Stimulated activated effector memory CD8-positive, alpha-beta T cell treated with anti-CD3 and anti-CD28 coated beads, Interleukin-12 subunit alpha, Interleukin-12 subunit beta, amount 100 ng/mL, for 72 hours (primary cell): ENCODE measurements at regions not wholly inside any gene's neighbourhood (a gene's known extent, or its start where the extent isn't known, plus 50 kb on each side); places are given as distances from the start of the nearest gene placed in this dataset.

ENCODE experiments used
- ATAC-seq: fragments of 150-1000 bp; cut with Tn5 transposase; 2 replicates; pipeline ENCODE4 v1.10.0; 2021
- DNase-seq, 2 donors: peaks; one replicate each; pipeline ENCODE4 v3.0.0; 2021 to 2022; ENCODE audit warnings: low spot score in 2 of 2
- H3K27ac Mint-ChIP-seq: one replicate; pipeline ENCODE4 v1.8.0; 2022; ENCODE audit warnings: mild to moderate bottlenecking, mixed read lengths
- H3K36me3 Mint-ChIP-seq: one replicate; pipeline ENCODE4 v1.8.0; 2022; ENCODE audit warnings: mild to moderate bottlenecking, mixed read lengths
- H3K4me1 Mint-ChIP-seq: one replicate; pipeline ENCODE4 v1.8.0; 2022; ENCODE audit warnings: mixed read lengths
- H3K4me3 Mint-ChIP-seq: one replicate; pipeline ENCODE4 v1.8.0; 2022; ENCODE audit warnings: mild to moderate bottlenecking, mixed read lengths
- H3K9me3 Mint-ChIP-seq: one replicate; pipeline ENCODE4 v1.8.0; 2022; ENCODE audit warnings: mixed read lengths

DNA sequence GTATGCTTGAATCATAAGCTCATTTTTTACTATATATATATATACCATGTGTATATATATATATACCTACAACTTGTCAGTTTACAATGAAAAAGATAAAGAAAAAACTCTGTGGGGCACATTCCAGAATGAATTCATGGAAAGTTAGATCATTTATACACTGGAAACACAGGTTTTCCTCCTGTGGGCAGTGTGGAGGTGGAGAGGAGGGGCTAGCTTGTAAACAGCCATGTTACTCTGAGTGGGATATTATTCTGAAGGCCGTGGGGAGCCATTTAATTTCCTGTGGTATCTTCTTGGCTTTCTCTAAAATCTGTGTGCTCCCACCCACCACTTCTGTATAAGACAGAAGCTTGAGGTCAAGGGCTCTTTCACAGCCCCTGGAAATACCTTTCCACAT, 273.4 kb upstream of the MTNR1B start:
- no peak for ATAC-seq
- no peak for DNase-seq

GRCh38 chr11:92697461-92698312, 271.8 kb upstream of the MTNR1B start:
- no peak for ATAC-seq
- Mint-ChIP-seq H3K27ac (no peak overlapping the region), H3K4me1 (no peaks in the 10 kb centered on the region), H3K36me3 (no peaks in the 10 kb centered on the region), H3K9me3 (no peaks in the 10 kb centered on the region), H3K4me3 (no peak overlapping the region)
- DNase-seq, result no peak

More for the DNA sequence above, 273.4 kb upstream of the MTNR1B start:
- Mint-ChIP-seq H3K4me3 (no peak overlapping the region), H3K9me3 (no peaks in the 10 kb centered on the region), H3K36me3 (no peaks in the 10 kb centered on the region), H3K4me1 (no peaks in the 10 kb centered on the region), H3K27ac (no peak overlapping the region)

DNA sequence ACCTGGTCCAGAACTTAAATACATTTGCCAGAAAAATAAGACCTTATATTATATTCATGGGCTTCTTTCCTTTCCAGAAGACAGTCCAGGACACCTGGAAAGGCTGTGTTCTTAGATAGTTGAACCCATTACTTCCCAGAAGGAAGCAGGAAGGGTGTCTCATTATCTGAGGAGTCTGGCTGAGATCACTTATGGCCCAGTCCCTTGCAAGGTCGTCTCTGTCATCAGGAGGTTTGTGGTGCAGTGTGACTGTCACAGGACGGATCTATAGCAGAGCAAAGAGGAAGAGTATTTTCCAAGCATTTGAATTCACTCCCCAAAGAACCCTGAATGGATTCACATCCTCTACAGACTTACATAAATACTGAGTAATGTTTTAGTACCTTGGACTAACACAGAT, 270.7 kb upstream of the MTNR1B start:
- Mint-ChIP-seq H3K9me3 (peaks cover 3% of the 10 kb centered on the region), H3K4me1 (no peaks in the 10 kb centered on the region), H3K27ac (no peak overlapping the region), H3K36me3 (no peaks in the 10 kb centered on the region), H3K4me3 (no peak overlapping the region)
- DNase-seq (no peak), ATAC-seq (no peak)

- H3K27ac Mint-ChIP-seq, result no peak overlapping the region
- peaks cover 10% of the 10 kb centered on the region for H3K9me3 Mint-ChIP-seq
- no peak overlapping the region for H3K4me3 Mint-ChIP-seq
- H3K4me1 Mint-ChIP-seq, result no peaks in the 10 kb centered on the region
- DNase-seq, result no peak
- no peaks in the 10 kb centered on the region for H3K36me3 Mint-ChIP-seq
- no peak for ATAC-seq
These were observed 267.2 kb upstream of the MTNR1B start for GRCh38 chr11:92702037-92702804.

- no peak for ATAC-seq
- peaks cover 12% of the 10 kb centered on the region for H3K9me3 Mint-ChIP-seq
- no peaks in the 10 kb centered on the region for H3K36me3 Mint-ChIP-seq
- H3K27ac Mint-ChIP-seq, result no peak overlapping the region
- no peak overlapping the region for H3K4me3 Mint-ChIP-seq
- H3K4me1 Mint-ChIP-seq, result no peaks in the 10 kb centered on the region
- no peak for DNase-seq
These were observed 266.5 kb upstream of the MTNR1B start for GRCh38 chr11:92702805-92703448.

DNA sequence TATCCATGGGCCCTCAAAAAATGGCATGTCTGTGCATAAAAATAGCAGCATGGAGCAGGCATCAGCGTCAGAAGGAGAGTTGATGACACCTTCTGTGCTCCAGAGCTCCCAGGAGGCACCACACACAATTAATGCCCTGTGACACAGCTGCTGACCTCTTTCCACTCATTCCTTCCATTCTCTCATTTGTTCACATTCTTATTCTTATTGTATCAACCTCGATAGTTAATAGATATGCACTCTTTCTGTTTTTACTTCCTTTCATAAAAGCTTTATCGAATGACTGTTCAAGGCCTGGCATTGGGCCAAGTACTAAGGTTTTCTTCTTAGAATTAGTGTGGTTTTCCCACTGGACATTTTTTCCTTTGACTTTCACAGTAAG, 266.0 kb upstream of the MTNR1B start:
- ATAC-seq, result no peak
- Mint-ChIP-seq H3K4me1 (no peaks in the 10 kb centered on the region), H3K36me3 (no peaks in the 10 kb centered on the region), H3K9me3 (peaks cover 12% of the 10 kb centered on the region), H3K4me3 (no peak overlapping the region), H3K27ac (no peak overlapping the region)
- DNase-seq, result no peak

GRCh38 chr11:92707173-92707619, 262.3 kb upstream of the MTNR1B start:
- DNase-seq (no peak), ATAC-seq (no peak)
- no peak overlapping the region for H3K4me3 Mint-ChIP-seq
- H3K4me1 Mint-ChIP-seq, result no peaks in the 10 kb centered on the region
- H3K36me3 Mint-ChIP-seq, result no peaks in the 10 kb centered on the region
- no peak overlapping the region for H3K27ac Mint-ChIP-seq
- peaks cover 12% of the 10 kb centered on the region for H3K9me3 Mint-ChIP-seq

GRCh38 chr11:92707665-92708064, 261.8 kb upstream of the MTNR1B start:
- no peak for ATAC-seq
- no peak for DNase-seq
- Mint-ChIP-seq H3K9me3 (peaks cover 12% of the 10 kb centered on the region), H3K27ac (no peak overlapping the region), H3K36me3 (no peaks in the 10 kb centered on the region), H3K4me3 (no peak overlapping the region), H3K4me1 (no peaks in the 10 kb centered on the region)

DNA sequence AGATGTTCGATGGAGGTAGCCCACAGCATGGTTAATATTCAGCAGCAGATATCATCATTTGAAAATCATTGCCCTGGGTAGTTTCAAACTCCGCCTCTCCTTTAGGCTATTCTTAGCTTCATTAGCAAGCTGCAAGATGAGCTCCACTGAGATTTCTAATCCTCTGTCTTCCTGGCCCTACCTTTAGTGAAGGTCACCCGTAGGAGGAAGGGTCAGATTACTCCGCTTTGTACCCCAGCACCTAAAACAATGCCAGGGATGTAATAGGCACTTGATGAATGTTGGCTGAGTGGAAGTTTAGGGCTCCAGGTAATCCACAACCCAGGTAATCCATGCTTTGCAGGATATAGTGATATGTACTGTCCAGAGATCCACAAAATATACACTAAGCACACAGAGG, 260.1 kb upstream of the MTNR1B start:
- H3K4me1 Mint-ChIP-seq, result no peaks in the 10 kb centered on the region
- H3K36me3 Mint-ChIP-seq, result no peaks in the 10 kb centered on the region
- ATAC-seq (no peak), DNase-seq (no peak)
- H3K9me3 Mint-ChIP-seq, result peaks cover 9% of the 10 kb centered on the region
- H3K27ac Mint-ChIP-seq, result no peak overlapping the region
- no peak overlapping the region for H3K4me3 Mint-ChIP-seq

DNA sequence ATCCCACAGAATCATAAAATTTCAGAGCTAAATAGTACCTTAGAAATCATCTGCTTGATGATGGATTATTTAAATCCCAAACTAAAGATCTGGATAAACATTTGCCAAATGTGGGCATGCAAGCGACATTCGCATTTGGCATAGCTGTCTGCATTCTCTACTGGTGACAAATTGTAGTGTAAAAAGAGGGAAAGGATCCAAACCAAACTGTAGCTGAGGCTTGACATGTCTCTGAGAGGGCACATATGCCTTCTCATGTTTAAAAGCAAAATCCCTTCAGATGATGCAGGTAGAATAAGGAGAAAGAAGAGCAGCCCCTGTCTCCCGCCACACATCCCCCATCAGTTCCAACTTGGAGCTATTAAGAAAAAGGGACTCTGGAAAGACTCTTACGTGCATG, 257.5 kb upstream of the MTNR1B start:
- H3K27ac Mint-ChIP-seq, result no peak overlapping the region
- H3K4me3 Mint-ChIP-seq, result no peak overlapping the region
- ATAC-seq, result no peak

DNA sequence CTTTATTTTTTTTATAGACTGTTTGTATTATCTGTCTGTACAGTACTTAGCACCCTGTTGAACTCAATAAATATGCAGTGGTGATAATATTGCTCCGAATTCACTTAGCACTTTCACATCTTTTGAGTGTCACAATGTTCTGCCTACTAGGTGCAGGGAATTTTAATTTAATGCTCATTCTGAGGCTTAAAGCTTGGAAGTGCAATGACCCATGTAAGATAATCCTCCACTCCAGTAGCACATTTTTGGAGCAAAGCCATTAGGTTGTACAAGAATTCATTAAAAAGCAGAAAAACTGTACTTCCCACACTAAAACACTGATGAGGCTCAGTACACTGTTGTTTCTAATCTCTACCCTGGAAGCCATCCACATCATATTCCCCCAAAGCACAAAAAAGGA, 255.3 kb upstream of the MTNR1B start:
- Mint-ChIP-seq H3K36me3 (no peaks in the 10 kb centered on the region), H3K27ac (no peak overlapping the region), H3K4me3 (no peak overlapping the region), H3K9me3 (peaks cover 6% of the 10 kb centered on the region), H3K4me1 (no peaks in the 10 kb centered on the region)
- no peak for ATAC-seq
- no peak for DNase-seq

More for the DNA sequence above, 257.5 kb upstream of the MTNR1B start:
- no peak for DNase-seq
- Mint-ChIP-seq H3K36me3 (no peaks in the 10 kb centered on the region), H3K4me1 (no peaks in the 10 kb centered on the region), H3K9me3 (peaks cover 8% of the 10 kb centered on the region)

- Mint-ChIP-seq H3K27ac (no peak overlapping the region), H3K4me3 (no peak overlapping the region), H3K4me1 (no peaks in the 10 kb centered on the region), H3K9me3 (peaks cover 11% of the 10 kb centered on the region), H3K36me3 (no peaks in the 10 kb centered on the region)
- ATAC-seq (no peak), DNase-seq (no peak)
These were observed 252.2 kb upstream of the MTNR1B start for GRCh38 chr11:92717240-92717639.

DNA sequence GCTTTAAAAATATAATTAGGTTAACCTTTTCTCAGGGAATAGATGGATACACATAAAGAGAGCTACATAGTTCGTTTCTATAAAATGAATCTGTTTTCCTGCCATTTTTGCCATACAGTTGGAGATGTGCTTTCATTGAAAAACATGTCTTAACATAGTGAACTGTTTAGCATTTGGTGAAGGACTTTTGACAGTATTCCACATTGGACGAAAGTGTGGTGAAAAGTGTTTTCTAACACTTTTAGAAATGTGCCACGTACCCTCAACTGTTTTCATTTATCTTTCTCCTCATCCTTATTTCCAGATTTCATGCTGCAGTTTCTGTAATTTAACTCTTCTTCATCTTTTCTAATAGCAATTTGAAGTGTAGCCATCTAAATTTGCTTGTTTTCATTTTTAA, 249.1 kb upstream of the MTNR1B start:
- Mint-ChIP-seq H3K27ac (no peak overlapping the region), H3K4me1 (no peaks in the 10 kb centered on the region), H3K4me3 (no peak overlapping the region), H3K9me3 (peaks cover 17% of the 10 kb centered on the region), H3K36me3 (no peaks in the 10 kb centered on the region)
- ATAC-seq, result no peak
- DNase-seq, result no peak

- Mint-ChIP-seq H3K27ac (no peak overlapping the region), H3K9me3 (peaks cover 8% of the 10 kb centered on the region), H3K4me3 (no peak overlapping the region), H3K36me3 (no peaks in the 10 kb centered on the region), H3K4me1 (no peaks in the 10 kb centered on the region)
- DNase-seq (no peak), ATAC-seq (no peak)
These were observed 244.1 kb upstream of the MTNR1B start for GRCh38 chr11:92725352-92725751.

DNA sequence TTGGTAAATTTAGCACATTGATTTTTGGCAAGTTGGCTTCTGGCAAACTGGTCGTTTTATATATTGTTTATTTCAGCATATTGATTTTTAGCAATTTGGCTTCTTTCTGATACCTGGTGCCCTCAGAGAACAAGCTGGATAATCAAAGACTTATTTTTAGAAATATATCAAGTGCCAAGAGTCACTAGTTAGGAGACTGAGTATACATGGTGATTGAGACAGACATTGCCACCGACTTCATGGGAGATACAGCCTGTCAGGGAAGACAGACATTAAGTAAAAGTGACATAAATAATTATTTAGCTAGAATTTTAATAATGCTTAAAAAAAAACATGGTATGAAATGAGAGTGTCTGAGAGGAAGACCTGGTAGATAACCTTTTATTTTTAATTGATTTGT, 242.3 kb upstream of the MTNR1B start:
- Mint-ChIP-seq H3K4me3 (no peak overlapping the region), H3K36me3 (no peaks in the 10 kb centered on the region), H3K4me1 (no peaks in the 10 kb centered on the region), H3K27ac (no peak overlapping the region), H3K9me3 (peaks cover 6% of the 10 kb centered on the region)
- DNase-seq (no peak), ATAC-seq (no peak)
